Ascending aorta (tissue), 2 donors: ENCODE measurements at regions not wholly inside any gene's neighbourhood (a gene's known extent, or its start where the extent isn't known, plus 50 kb on each side); places are given as distances from the start of the nearest gene placed in this dataset.
"Not testable (repeated sequence)": the region's sequence is repeated elsewhere in the genome, so short reads cannot be mapped to it uniquely, and the experiment has no call there.

Experiments
- DNase-seq, 2 donors: peaks; one replicate each; pipeline ENCODE4 v3.0.0-alpha.2; 2019; ENCODE audit warnings: low spot score in 2 of 2
- H3K27ac ChIP-seq, 2 donors: fragments of 200-600 bp; sonication (generic); one replicate each; pipeline ENCODE4 v1.5.1; 2016 to 2017; ENCODE audit warnings: mild to moderate bottlenecking in 1 of 2
- H3K27me3 ChIP-seq: fragments of 200-600 bp; sonication (generic); one replicate; pipeline ENCODE4 v1.5.1; 2017
- H3K36me3 ChIP-seq, 2 donors: fragments of 200-600 bp; sonication (generic); one replicate each; pipeline ENCODE4 v1.5.1; 2016
- H3K4me1 ChIP-seq, 2 donors: fragments of 200-600 bp; sonication (generic); one replicate each; pipeline ENCODE4 v1.5.1; 2016 to 2017; ENCODE audit warnings: mild to moderate bottlenecking in 1 of 2
- H3K4me3 ChIP-seq, 2 donors: fragments of 200-600 bp; sonication (generic); one replicate each; pipeline ENCODE4 v1.5.1; 2016 to 2017; ENCODE audit warnings: mild to moderate bottlenecking in 1 of 2
- H3K9me3 ChIP-seq, 2 donors: fragments of 200-600 bp; sonication (generic); one replicate each; pipeline ENCODE4 v1.5.1; 2016
- CTCF ChIP-seq, 3 experiments: fragments of 200-600 bp in 2 of 3; fragments of 450-650 bp in 1 of 3; sonication (generic) in 2 of 3; IDR thresholded peaks; one replicate each; pipeline ENCODE4 v1.5.1; 2016 to 2019; ENCODE audit warnings: antibody characterized with exemption in 3 of 3, mild to moderate bottlenecking in 1 of 3, moderate library complexity in 1 of 3
- intact Hi-C: fragments of 100-400 bp; cut with DNase I; formaldehyde crosslinking; loops from one replicate; pipeline ENCODE4 v1.15.1; 2023

GRCh38 chr12:87575906-87576305, 453.3 kb downstream of the C12orf50 start:
- Histone ChIP-seq H3K4me1 (no peaks in the 10 kb centered on the region), H3K27me3 (no peaks in the 10 kb centered on the region), H3K4me3 (no peak overlapping the region), H3K27ac (no peak overlapping the region), H3K36me3 (no peaks in the 10 kb centered on the region), H3K9me3 (no peaks in the 10 kb centered on the region)
- TF ChIP-seq CTCF (IDR thresholded peaks at IDR 0.05) = no peak
- DNase-seq = no peak
- intact Hi-C loops = no loop called here

GRCh38 chr12:87566918-87567317, 462.3 kb downstream of the C12orf50 start:
- H3K9me3 ChIP-seq, H3K36me3 ChIP-seq, H3K4me1 ChIP-seq, intact Hi-C loops, DNase-seq, H3K27me3 ChIP-seq, H3K27ac ChIP-seq, H3K4me3 ChIP-seq: not testable (repeated sequence)

- no peak for DNase-seq
- no peak overlapping the region for H3K27ac ChIP-seq
- no peak for TF ChIP-seq CTCF (IDR thresholded peaks at IDR 0.05)
- no peak overlapping the region for H3K4me3 ChIP-seq
- no peaks in the 10 kb centered on the region for H3K4me1 ChIP-seq
- H3K36me3 ChIP-seq = no peaks in the 10 kb centered on the region
- no peaks in the 10 kb centered on the region for H3K27me3 ChIP-seq
- intact Hi-C loops = no loop called here
- peaks cover 0 to 4% of the 10 kb centered on the region in 2 donors for H3K9me3 ChIP-seq
Measured at GRCh38 chr12:87556985-87557384, 472.2 kb downstream of the C12orf50 start.

- H3K4me3 ChIP-seq, H3K9me3 ChIP-seq, DNase-seq, intact Hi-C loops, H3K36me3 ChIP-seq, H3K27ac ChIP-seq, H3K4me1 ChIP-seq, H3K27me3 ChIP-seq: not testable (repeated sequence)
Measured at GRCh38 chr12:87531213-87531612, 498.0 kb downstream of the C12orf50 start.

- intact Hi-C loops = no loop called here
Measured at GRCh38 chr12:87529413-87529812, 499.8 kb downstream of the C12orf50 start.

GRCh38 chr12:87520968-87521367, 508.2 kb downstream of the C12orf50 start:
- Histone ChIP-seq H3K9me3 (no peaks in the 10 kb centered on the region), H3K4me1 (no peaks in the 10 kb centered on the region)
- intact Hi-C loops = no loop called here

More at GRCh38 chr12:87529413-87529812, 499.8 kb downstream of the C12orf50 start:
- H3K27me3 ChIP-seq = no peaks in the 10 kb centered on the region
- peaks cover 0 to 6% of the 10 kb centered on the region in 2 donors for H3K9me3 ChIP-seq
- no peak for DNase-seq
- no peak for TF ChIP-seq CTCF (IDR thresholded peaks at IDR 0.05)
- no peak overlapping the region for H3K27ac ChIP-seq
- H3K4me3 ChIP-seq = no peak overlapping the region
- no peaks in the 10 kb centered on the region for H3K4me1 ChIP-seq
- H3K36me3 ChIP-seq = no peaks in the 10 kb centered on the region

More at GRCh38 chr12:87520968-87521367, 508.2 kb downstream of the C12orf50 start:
- no peak for TF ChIP-seq CTCF (IDR thresholded peaks at IDR 0.05)
- no peak overlapping the region for H3K4me3 ChIP-seq
- H3K27ac ChIP-seq = no peak overlapping the region
- H3K27me3 ChIP-seq = no peaks in the 10 kb centered on the region
- no peak for DNase-seq
- H3K36me3 ChIP-seq = no peaks in the 10 kb centered on the region
